ENCODE measurements at regions not wholly inside any gene's neighbourhood (a gene's known extent, or its start where the extent isn't known, plus 50 kb on each side); places are given as distances from the start of the nearest gene placed in this dataset.

DNA sequence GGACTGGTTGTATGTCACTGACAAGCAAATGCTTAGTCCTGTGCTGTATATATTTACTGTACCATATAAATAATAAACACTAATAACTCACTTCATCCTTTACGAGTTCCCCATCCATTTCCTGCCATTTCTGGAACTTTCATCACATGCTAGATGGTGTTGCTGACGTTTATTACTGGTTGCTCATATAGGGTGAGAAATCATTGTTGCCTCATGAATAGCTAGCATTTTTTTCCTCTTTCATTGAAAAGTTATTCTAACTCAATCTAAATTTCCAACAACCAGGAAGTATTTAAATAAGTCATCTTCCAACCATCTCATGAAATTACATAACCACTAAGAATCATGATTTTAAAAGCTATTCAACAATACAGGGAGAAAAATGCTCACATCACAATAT, 88.6 kb upstream of the RCN1 start:
- no peak for DNase-seq (ENCODE audit: low spot score)

DNA sequence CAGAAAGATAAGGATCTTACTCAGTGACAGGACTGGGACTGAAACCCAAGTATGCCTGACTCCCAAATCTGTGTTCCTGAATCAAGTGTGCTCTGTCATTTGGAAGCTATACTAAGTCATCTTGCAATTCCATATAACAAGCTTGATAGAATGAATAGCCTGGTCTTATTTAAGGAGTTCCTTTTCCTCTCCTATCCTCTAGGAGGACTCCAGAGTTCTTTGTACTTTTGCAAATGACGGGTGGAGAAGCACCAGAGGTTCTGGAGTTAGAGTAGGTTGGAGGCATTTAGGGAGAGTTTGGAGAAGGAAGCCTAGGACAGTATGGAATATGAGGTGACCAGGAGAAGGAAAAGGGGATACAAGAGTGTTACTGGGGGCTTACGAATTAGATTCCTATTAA, 92.9 kb upstream of the RCN1 start:
- DNase-seq (ENCODE audit: low spot score): no peak

DNA sequence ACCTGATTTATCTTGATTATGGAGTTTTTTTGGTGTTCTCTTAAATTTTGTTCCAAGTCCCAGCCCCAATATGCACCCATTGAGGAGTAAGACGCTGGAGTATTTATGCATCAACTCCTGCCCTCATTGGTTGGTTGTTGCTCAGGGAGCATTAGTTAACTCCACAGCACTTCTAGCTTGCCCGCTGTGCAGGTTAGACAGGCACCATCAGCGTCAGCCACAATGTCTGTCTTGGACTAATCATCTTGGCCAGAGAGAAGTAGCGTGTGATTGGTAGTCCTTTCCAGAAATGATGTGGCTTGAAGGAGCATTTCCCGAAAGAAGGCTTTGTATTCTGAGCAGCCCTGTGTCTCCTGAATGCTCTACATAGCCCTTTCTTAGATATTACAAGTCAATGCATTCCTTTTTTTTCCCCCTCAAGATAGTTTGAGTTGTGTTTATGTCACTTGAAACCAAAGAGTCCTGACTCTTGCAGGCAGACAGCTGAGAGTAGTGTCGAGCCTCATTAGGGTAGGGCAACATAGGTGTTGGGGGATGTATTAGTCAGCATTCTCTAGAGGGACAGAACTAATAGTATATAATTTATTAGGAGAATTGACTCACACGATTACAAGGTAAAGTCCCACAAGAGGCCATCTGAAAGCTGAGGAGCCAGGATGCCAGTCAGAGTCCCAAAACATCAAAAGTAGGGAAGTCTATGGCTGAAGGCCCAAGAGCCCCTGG, 94.6 kb upstream of the RCN1 start:
- no peak for DNase-seq (ENCODE audit: low spot score)

DNA sequence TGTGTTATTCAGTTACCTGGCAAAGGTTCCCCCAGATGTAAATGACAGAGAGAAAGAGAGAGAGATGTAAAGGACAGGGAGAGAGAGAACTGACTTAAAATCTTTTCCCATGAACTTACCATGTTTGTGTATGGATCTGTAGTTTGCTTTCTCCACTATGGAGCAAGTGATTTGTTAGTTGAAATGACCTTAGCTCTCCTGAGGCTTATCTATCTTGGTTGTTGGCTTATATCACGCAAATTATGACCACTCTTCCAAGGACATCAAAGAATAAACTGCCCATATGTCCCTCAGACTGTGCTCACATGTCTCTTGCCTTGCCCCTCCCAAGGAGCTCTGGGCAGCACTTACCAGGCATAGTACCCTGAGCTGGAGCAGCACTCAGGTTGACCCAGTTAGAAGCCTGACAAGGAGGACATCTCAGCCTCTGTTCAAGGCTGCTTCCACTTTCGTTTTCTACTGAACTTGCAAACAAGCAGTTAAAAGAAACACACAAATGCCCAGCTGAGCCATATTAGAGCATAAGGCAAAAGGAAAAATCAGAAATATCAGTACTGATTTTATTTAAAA, 95.3 kb upstream of the RCN1 start:
- no peak for DNase-seq (ENCODE audit: low spot score)

DNA sequence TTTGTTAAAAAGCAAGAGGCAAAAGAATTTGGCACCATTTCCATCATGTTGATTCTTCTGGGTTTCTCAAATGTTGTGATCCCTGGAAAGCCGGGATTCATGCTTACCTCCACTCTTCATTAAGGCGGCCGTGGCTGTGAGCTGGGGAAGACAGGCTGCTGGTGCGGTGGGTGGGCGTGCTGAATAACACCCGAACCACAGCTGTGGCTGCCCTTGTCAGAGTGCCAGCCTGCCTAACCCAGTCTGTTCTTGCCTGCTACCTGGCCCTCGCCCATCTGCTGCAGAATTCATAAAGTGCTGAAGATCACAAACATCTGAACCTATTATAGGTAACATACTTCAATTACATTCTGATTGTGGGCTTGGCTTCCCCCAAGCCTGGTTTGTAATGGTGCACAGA, 95.8 kb upstream of the RCN1 start:
- no peak for DNase-seq (ENCODE audit: low spot score)

DNA sequence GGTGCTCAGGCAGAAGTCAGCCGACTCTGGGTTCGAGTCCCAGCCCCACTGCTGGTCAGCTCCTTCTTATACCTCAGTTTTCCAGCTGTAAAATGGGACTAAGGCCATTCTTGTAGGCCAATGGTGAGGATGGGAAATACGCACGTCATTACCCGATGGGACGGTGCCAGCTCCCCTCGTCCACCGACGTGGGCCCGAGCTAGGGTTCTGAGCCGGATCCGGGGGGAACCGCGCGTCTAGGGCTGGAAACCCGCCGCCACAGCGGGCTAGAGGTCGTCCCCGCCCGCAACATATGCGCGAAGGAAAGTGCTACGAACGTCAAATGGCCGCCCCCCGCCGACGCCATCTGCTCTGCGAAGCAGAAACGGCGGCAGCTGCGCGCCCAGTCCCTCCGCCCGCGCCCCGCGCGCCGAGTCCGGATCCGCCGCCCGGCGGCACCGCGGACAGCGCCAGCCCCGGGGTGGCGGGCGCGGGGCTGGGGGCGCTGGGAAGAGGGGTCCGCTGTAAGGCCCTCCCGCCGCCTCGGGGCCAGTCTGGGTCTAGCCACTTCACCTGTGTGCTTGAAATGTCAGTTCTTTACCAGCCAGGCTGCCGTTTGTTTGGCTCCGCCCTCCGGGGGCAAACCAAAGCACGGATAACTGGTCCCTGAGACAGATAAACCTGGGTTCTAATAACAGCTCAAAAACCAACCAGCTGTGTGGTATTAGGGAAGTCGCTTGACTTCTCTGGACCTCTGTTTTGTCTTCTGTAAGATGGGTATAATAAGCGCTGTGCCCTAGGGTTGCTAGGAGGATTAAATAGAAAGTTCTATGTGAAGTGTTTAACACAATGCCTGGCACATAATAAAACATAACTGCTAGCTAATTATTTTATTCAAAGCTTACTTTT, 103.5 kb upstream of the RCN1 start:
- DNase-seq (ENCODE audit: low spot score): no peak

DNA sequence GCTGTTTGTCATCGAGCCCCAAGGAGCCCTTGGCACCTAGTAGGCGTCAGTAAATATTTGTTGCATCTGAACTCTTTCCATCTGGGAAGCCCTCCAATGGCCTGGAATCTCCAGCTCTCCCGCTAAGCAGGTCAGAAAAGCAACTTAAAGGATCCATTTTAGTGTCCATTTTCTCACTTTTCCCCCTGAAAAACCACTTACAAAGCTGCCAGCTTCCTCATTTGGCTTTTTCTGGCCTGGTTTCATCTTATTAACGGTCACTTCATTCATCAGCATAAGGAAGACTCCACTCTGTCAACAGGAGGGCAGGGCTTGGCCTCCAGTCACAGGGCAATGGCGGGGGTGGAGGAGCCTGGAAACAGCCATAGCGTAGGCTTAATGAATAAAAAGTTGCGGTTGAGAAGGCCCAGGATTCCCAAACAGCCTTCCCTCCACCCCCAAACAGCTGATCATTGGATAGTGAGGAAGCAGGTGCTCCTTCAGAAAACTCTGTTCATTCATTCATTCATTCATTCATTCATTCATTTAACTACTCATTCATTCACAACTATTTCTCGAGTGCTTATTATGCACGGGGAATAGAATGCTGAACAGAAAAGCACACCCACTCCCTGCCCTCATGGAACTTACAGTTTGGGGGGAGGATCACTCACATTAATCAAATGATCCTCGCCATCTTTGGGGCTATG, 104.5 kb upstream of the RCN1 start:
- no peak for DNase-seq (ENCODE audit: low spot score)

DNA sequence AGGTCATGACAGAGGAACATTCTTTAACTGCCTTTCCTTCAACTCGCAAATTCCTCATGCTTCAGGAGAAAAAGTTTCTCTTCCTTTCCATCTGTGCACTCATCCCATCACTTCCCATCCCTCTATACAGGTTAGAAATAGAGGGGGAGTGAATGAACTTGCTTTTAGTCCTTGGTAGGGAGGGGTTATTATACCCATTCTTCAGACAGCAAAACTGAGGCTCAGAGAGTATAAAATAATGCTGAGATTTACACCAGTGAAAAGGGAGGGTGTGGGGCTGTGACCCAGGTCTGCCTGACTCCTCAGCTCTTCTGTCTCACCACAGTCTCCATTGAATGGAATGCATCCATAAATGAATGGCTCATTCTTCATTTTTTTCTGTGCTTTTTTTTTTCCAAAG, 109.4 kb upstream of the RCN1 start:
- no peak for DNase-seq (ENCODE audit: low spot score)

DNA sequence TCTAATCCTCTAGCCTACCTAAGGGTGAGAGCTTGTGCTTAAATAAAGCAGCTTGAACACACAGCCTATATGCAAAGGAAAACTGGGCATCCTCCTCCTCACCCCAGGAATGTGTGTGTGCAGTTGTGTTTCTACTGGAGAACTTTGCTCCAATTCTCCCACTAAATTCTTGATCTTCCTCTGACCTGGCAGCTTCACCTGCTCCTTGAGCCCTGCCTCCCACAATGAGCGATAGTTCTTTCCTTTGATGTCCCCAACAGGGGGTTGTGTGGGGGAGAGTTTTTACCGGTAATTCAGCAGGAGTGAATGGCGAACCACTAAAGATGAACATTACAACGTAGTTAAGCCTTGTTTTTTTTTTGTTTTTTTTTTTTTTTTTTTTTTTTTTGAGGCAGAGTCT, 113.5 kb upstream of the RCN1 start:
- no peak for DNase-seq (ENCODE audit: low spot score)

DNA sequence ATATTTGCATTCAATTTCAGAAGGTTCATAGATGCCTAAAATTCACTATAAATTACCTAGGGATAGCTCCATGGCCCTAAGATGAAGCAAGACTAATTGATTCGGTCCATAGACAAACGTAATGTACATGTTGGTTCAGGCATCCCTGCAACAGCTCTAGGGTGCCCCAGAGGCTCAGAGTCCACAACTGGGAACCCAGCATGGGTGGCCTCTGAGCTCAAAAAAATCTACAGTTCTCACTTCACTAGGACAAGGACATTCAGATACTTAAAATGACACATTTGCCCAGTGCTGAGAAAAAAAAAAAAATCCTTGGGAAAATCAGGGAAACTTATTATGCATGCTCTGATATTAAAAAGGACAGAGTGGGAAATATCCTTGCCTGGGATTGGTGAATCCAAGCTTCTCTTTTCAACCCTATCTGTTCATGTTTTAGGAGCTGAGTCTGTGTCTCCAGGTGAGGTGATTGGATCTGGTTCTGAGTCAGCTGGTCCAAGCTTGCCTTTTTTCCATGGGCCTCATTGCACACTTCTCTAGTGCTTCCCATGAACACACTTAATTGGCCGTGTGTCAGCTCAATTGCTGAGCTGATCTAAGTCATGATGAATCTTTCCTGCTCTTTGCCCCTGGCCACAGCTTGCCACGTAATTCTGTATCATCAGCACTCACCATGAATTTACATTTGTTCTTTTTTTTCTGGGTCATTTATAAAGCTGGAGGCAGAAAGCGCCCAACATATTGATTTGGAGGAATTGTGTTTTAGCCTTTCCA, 116.3 kb upstream of the RCN1 start:
- DNase-seq (ENCODE audit: low spot score): peak; percentile 4

DNA sequence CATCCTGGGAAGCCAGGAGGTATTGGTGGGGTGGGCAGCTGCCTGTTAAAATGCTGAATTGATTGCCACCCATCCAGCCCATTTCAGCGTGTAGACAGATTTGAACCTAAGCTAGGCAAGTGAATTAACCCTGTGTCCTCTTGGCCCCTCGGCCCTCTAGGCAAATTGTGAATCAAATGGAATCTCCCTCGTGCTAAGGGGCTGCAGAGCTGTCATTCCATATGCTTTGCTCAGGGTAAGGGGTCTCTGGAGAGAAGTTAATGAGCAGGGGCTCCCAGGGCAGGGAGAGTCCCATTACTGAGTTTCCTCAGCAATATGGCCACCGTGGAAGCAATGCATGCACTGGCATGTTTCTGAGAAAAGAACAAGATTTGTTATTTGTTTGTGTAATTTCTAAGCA, 117.7 kb upstream of the RCN1 start:
- DNase-seq (ENCODE audit: low spot score): no peak

DNA sequence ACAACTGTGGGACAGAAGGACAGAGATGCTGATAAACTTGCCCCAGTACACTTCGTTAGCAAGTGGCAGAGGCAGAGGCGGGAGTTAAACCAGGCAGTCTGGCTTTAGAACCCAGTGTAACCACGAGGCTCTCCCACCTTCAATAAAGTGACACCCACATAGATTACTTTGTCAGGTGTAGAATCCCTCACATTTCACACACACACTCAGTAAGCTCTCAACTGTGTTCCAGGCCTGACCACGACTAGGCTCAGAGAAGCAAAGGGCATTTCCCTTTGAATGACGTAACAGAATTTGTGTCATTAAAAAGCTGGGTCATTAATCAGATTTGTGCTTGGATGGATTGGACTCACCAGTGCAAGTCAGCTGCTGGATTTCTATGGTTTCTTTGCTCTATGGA, 118.3 kb upstream of the RCN1 start:
- DNase-seq (ENCODE audit: low spot score): no peak

DNA sequence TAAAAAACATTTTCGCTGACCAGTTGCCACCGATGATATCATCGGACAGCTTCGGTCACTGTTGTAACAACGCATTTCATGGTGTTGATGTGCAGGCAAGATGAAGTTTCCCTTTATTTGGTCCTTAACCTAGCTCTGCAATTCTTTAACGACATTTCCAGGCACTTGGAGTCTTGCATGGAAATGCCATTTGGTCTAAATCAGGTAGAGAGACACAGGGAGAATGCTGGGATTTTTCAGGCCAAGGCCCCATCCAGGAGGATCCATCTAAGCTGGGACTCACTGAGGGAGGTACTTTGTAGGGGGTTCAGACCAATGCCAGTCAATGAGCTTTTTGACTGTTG, 121.5 kb upstream of the RCN1 start:
- DNase-seq (ENCODE audit: low spot score): no peak

DNA sequence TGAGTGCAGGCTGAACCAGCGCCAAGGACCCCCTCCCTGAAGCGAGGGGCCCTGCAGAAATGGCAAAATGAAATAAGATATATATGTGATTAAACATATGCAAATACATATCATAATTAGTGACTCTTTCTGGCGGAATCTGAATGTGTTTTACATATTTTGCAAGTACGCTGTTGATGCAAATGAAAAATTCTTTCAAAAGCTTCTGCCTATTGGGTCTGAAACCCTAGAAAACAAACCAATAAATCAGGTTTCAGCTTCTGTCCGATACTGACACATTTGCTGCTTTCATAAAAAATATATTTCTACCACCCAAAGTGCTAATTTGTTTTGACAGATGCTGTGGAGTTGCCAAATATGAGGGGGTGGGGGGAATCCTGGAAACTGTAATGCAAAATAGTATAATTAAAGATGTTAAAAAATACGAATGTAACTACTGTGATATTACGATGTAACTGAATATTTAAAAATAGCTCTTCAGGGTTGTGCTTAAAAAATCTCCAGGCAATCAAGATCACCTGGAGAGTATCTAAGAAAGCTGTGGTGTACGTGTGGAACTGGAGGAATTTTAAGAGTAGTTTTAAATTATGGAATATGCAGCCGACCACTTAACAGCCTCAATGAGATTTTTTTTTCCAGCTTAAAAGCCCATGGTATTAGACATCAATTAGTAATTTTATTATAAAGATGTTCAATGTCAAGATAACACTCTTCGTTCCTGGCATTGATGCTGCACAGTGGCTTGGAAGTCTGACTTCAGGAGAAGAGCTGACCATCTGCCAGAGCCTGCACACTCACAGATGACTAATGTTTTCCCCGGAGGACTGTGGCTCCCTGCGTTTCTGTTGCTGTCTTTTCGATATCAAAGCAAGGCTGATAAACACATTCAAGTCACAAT, 122.2 kb upstream of the RCN1 start:
- no peak for DNase-seq (ENCODE audit: low spot score)

DNA sequence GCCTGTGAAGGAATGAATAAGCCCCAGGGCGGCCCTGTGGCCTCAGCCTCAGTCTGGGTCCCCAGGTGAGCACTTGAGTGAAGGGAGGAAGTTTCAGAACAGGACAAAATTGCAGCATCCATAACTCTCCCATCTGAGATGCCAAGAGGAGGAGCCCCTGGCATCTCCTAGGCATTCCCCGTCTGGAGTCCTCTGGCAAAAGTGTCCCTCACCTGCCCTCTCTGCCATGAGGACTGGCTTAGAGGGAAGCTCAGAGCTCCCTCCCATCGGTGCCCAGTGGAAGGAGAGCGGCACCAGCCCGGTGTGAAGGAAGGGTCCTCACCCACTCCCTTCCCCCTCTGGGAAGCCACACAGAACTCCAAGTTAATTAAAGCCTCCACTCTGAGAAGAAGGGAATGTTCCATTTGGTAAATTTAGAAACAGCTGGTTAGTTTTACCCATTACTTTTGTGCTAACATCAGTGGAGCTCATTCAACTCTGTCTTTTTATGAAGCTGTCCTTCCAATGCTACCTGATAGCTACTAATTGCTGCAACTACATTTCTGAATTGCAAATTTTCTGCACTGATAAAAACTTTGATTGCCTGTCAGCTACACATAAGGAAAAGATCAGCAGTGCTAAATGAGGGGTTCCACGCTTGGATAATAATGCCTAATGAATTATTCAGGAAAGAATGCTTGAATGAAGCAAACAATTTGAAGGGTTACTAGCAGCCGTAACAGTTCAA, 123.3 kb upstream of the RCN1 start:
- no peak for DNase-seq (ENCODE audit: low spot score)

DNA sequence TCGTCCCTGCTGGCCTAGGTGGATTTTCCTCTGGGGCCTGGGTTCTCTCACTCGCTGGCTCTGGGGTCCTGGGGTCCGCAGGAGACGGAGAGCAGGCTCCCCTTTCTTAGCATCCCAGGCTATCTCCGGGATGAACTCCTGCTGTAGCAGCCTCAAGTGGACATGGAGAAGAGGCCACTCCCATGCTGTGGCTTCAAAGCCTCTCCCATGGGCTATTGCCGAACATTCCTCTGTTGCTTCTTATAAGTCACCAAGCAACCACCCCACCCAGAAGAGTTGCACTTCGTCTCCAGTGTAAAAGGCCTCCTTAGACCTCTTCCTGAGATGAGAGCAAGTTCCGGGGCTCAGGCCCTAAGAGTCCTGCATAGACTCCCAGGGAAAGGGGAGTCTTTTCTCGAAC, 124.0 kb upstream of the RCN1 start:
- no peak for DNase-seq (ENCODE audit: low spot score)

DNA sequence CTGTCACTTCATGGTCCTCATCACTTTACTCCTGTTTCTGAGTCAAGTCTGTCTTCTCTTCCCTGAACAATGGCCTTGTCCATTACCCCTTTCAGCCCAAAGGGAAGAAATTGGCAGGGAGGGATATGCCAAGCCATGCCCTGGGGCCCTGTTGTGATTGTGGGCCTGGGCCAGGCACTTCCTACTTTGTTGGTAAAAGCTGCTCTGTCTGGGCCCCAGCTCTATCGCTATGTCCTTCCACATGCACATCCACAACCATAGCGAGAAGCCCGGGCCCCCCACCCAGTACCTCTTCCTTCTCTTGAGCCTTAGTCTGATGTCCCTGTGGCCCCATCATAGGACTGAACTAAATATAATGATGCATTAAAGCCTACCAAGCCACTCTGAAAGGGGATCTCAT, 126.7 kb upstream of the RCN1 start:
- no peak for DNase-seq (ENCODE audit: low spot score)

DNA sequence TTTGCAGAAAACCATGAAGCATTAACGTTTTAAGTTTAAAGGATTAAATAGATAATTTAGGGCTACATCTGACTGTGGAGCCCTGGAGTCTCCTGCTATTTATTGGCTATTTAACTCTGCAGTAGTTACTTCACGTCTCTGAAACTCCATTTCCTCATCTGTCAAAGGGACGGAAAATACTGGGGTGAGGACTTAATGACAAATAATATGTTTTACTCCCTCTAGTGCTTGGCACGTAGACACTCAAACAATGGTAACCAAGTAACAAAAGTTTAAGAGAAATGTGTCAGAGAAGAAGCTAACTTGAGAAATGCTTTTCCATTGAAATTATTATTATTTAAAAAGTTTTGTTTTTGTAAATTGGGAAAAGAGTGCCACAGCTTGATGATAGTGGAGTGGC, 130.7 kb upstream of the RCN1 start:
- no peak for DNase-seq (ENCODE audit: low spot score)

DNA sequence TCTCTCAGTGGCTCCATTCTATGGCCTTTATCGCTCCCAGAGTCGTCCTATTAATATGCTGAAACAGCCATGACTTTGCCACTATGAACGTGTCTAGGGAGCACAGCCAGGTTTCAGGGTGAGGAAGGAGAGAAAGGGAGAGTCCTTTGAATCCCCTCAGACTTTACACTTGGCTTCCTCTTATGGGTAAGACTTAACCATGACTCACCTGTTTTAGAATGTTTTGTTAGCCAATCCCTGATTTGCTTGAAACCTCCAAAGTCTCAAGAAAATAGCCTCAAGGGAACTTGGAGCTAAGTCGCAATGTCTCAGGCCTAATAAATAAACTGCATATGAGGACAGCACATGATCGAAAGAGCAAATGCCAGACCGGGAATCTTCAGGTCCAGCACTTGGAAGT, 131.2 kb upstream of the RCN1 start:
- no peak for DNase-seq (ENCODE audit: low spot score)

DNA sequence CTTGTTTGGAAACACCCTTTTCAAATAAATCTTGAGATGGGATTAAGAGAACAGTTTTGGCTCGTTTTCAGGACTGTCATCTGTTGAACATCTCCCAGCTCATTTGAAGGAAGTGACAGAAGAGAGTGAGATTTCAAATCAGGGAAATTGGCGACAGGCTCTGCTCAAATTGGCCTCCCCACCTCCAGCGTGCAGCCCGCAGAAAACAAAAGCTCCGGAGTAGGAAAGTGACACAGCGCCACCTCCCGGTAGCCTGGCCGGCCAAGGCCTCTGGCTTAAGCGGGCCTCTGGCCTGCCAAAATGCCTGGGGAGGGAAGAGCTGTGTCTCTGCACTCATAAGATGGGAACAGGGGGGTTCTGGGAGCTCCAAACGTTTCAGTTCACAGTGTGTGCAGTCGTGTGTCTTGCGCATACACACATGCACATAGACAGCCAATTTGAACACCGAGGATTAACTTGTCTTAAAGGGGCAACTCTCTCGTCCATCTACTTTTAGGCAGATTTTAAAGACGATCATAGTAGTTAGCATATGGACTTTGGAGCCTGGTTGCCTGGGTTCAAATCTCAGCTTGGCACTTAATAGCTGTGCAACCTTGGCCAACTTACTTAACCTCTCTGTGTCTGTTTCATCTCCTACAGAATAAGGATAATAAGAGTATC, 132.7 kb upstream of the RCN1 start:
- DNase-seq (ENCODE audit: low spot score): peak; percentile 23
